ENCODE measurements at regions not wholly inside any gene's neighbourhood (a gene's known extent, or its start where the extent isn't known, plus 50 kb on each side); places are given as distances from the start of the nearest gene placed in this dataset.

DNA sequence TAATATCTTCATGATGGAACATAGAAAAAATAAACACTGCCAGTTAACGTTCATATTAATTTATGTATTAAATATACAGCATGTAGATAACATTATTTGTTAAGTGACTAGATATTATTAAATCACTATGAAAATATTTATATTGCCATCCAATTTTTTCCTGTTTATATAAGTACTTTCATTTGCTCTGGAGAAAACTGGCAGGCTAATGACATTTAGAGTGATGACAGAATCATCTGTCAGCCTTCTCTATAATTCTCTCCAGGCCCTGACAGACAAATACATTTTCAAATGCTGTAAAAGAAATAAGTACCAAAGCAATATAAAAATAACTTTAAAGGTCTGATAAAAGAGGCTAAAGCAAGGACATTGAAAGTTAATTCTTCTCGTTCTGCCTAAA lies 2556.7 kb upstream of the PCDH20 start:
- DNase-seq (ENCODE audit: extremely low spot score): no peak
- POLR2A ChIA-PET: no interaction called here
- TF ChIP-seq, protein P1, sequence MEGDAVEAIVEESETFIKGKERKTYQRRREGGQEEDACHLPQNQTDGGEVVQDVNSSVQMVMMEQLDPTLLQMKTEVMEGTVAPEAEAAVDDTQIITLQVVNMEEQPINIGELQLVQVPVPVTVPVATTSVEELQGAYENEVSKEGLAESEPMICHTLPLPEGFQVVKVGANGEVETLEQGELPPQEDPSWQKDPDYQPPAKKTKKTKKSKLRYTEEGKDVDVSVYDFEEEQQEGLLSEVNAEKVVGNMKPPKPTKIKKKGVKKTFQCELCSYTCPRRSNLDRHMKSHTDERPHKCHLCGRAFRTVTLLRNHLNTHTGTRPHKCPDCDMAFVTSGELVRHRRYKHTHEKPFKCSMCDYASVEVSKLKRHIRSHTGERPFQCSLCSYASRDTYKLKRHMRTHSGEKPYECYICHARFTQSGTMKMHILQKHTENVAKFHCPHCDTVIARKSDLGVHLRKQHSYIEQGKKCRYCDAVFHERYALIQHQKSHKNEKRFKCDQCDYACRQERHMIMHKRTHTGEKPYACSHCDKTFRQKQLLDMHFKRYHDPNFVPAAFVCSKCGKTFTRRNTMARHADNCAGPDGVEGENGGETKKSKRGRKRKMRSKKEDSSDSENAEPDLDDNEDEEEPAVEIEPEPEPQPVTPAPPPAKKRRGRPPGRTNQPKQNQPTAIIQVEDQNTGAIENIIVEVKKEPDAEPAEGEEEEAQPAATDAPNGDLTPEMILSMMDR (IDR thresholded peaks at IDR 0.05; ENCODE audit: control extremely low read depth, extremely low read depth, low read depth, missing control alignments): no peak
- CTCF ChIA-PET: interaction anchor here (1.3 kb wide), 1 partner anchor 13 kb away, joined by 3 read pairs; no protein-coding TSS in a partner anchor

DNA sequence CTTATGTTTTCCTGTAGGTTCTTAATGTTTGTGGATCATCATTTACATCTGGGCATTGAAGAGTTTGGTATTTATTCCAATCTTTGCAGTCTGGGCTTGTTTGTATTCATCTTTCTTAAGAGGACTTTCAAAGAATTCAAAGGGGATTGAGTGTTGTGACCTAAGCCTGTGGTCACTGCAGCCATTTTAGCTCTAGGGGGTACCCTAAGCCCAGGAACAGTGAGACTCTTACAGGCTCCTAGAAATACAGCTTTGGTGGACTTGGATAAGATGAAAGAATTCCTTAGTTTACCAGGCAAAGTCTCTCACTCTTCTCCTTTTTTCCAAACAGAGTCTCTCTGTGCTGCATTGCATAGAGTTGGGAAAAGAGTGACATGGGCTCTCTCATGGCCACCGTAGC lies 2539.0 kb upstream of the PCDH20 start:
- no peak for DNase-seq (ENCODE audit: extremely low spot score)
- TF ChIP-seq, protein P1 (IDR thresholded peaks at IDR 0.05; ENCODE audit: control extremely low read depth, extremely low read depth, low read depth, missing control alignments): no peak
- ChIA-PET CTCF (interaction anchor here (1.0 to 1.5 kb wide), 2 partner anchors 8 to 54 kb away, joined by 3 to 4 read pairs; no protein-coding TSS in a partner anchor), POLR2A (no interaction called here)

DNA sequence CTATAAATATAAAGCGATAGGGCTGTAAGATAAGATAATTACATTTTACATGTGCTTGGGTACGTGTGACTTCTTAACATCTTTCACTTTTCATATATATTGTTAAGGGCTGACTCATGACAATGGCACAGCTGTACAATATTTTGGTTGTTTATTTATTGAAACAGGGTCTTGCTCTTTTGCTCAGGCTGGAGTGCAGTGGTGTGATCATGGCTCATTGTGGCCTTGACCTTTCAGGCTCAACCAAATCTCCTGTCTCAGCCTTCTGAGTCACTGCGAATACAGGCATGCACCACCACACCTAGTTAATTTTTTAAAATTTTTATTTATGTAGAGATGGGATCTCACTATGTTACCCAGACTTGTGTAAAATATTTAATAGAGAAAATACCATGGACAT lies 2532.4 kb upstream of the PCDH20 start:
- DNase-seq (ENCODE audit: extremely low spot score): no peak
- CTCF ChIA-PET: no interaction called here
- TF ChIP-seq, protein P1 (IDR thresholded peaks at IDR 0.05; ENCODE audit: control extremely low read depth, extremely low read depth, low read depth, missing control alignments): no peak
- POLR2A ChIA-PET: no interaction called here

DNA sequence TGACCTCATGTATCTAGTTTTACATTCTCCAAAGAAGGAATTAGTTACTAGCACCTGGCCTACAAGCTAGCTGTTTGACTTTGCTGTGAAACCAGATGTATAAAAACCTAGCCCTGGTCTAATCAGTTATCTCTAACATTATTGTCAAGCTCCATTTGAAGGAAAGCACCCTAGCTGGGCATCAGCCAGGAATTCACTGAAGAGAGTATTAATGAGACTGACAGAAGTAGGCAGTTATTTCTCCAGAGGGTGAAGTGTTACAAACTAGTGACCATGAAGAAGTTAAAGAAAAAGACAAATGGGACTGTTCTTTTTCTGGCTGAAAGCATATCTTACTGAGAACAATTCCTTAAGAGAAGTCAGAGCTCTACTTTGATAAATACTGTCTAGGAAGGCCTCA lies 2529.3 kb upstream of the PCDH20 start:
- TF ChIP-seq, protein P1 (IDR thresholded peaks at IDR 0.05; ENCODE audit: control extremely low read depth, extremely low read depth, low read depth, missing control alignments): no peak
- POLR2A ChIA-PET: no interaction called here
- CTCF ChIA-PET: interaction anchor here (1.1 to 1.2 kb wide), 2 partner anchors 9 to 32 kb away, joined by 3 read pairs; no protein-coding TSS in a partner anchor
- DNase-seq (ENCODE audit: extremely low spot score): no peak

DNA sequence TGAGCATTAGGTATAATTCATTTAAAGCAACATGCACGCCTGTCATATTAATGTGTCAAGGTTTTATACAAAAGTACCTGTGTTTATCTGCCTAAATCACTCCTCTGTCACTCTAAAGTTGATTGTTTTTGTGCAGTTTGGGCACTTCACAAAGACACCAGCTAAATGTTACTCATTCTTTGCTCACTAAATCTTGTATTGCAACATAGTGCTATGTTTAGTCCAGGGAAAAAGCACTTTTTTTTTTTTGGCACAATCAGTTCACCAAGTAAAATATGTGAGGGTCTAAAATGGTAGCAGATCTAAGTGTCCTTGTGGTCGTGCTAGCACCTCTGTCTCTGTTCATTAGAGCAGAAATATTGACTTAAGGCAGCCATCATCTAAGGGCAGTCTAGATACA lies 2526.7 kb upstream of the PCDH20 start:
- POLR2A ChIA-PET: no interaction called here

DNA sequence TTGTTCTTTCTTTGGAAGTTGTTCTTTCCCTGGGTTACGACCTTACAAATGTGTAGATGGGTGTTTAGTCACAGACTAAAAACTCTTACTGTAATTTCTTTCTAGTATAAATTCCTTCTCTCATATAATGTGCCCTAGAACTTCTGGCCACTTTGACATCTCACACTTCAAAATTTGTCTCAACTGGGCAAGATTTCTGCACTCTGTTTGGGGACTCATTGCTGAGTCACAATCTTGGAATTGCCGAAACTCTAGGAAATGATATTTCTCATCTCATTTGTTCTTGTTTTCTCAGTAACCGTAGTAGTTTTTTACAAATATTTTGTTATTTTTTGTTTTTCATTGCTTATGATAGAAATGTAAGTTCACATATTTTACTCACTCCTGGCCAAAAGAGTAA lies 2523.2 kb upstream of the PCDH20 start:
- CTCF ChIA-PET: no interaction called here
- TF ChIP-seq, protein P1 (IDR thresholded peaks at IDR 0.05; ENCODE audit: control extremely low read depth, extremely low read depth, low read depth, missing control alignments): no peak
- POLR2A ChIA-PET: no interaction called here
- DNase-seq (ENCODE audit: extremely low spot score): no peak

More for the DNA sequence above, 2526.7 kb upstream of the PCDH20 start:
- TF ChIP-seq, protein P1 (IDR thresholded peaks at IDR 0.05; ENCODE audit: control extremely low read depth, extremely low read depth, low read depth, missing control alignments): no peak
- DNase-seq (ENCODE audit: extremely low spot score): no peak
- CTCF ChIA-PET: no interaction called here

DNA sequence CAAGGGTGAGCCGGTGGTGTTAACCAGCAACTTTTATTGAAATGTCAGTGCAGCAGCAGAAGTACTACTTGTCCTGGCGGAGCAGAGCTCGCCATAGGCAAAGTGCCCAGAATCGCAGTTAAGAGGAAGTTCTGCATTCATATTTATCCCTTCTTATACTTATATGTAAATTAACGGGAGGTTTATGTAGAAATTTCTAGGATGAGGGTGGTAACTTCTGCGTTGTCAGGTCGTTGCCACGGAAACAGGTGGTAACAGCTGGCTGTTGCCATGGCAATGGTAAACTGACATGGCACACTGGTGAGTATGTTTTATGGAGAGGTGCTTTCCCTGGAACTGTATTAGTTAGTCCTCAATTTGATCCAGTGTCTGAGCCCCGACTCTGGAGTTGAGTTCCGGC lies 2494.9 kb upstream of the PCDH20 start:
- POLR2A ChIA-PET: no interaction called here
- TF ChIP-seq, protein P1 (IDR thresholded peaks at IDR 0.05; ENCODE audit: control extremely low read depth, extremely low read depth, low read depth, missing control alignments): no peak
- no peak for DNase-seq (ENCODE audit: extremely low spot score)
- CTCF ChIA-PET: interaction anchor here (1.0 kb wide), 1 partner anchor 21 kb away, joined by 3 read pairs; no protein-coding TSS in a partner anchor
